CD4-positive, alpha-beta T cell (primary cell): ENCODE measurements at regions not wholly inside any gene's neighbourhood (a gene's known extent, or its start where the extent isn't known, plus 50 kb on each side); places are given as distances from the start of the nearest gene placed in this dataset.

Source experiments
- ATAC-seq: fragments of 200-7000 bp; cut with Tn5 transposase; one replicate; pipeline ENCODE4 v1.10.0; 2022; ENCODE audit warnings: mild to moderate bottlenecking; ENCODE audit not compliant: poor library complexity
- CTCF ChIA-PET: fragments of 350-600 bp; sonication (Branson Sonifier 250); formaldehyde crosslinking; loops from one replicate; lab custom pipeline; 2021; ENCODE audit warnings: antibody characterized with exemption, inconsistent platforms; lab: Charles Lee
- POLR2A ChIA-PET: fragments of 350-600 bp; sonication (Branson Sonifier 250); formaldehyde crosslinking; loops from one replicate; lab custom pipeline; 2021; ENCODE audit warnings: antibody characterized with exemption, inconsistent platforms; lab: Charles Lee
- DNase-seq, 14 experiments: peaks; one replicate each; pipeline ENCODE4 v3.0.0-alpha.2; 2013 to 2020; ENCODE audit warnings: mixed read lengths in 2 of 14
- H3K27ac ChIP-seq, 2 donors: one replicate each; pipeline versions ENCODE4 v1.5.1 to v1.7.0; 2013; ENCODE audit warnings: low read length in 2 of 2, low read depth in 1 of 2, mild to moderate bottlenecking in 1 of 2
- H3K27me3 ChIP-seq, 2 experiments: 1 replicate in 1 of 2; 2 replicates in 1 of 2; pipeline versions ENCODE4 v1.6.1 to v1.7.0; 2013; ENCODE audit warnings: low read length in 2 of 2, control low read depth in 1 of 2, mild to moderate bottlenecking in 1 of 2, moderate library complexity in 1 of 2; ENCODE audit not compliant: insufficient read depth in 2 of 2, control insufficient read depth in 1 of 2
- H3K36me3 ChIP-seq: one replicate; pipeline ENCODE4 v1.6.1; 2013; ENCODE audit warnings: low read length, control low read depth; ENCODE audit not compliant: insufficient read depth
- H3K4me1 ChIP-seq: one replicate; pipeline ENCODE4 v1.6.1; 2013; ENCODE audit warnings: low read length, control low read depth; ENCODE audit not compliant: insufficient read depth
- H3K4me3 ChIP-seq: one replicate; pipeline ENCODE4 v1.5.1; 2013; ENCODE audit warnings: mild to moderate bottlenecking, low read length, moderate library complexity
- H3K9me3 ChIP-seq, 2 experiments: 1 replicate in 1 of 2; 2 replicates in 1 of 2; pipeline versions ENCODE4 v1.6.1 to v1.7.0; 2013; ENCODE audit warnings: low read length in 2 of 2, mild to moderate bottlenecking in 2 of 2, control low read depth in 1 of 2, moderate library complexity in 1 of 2; ENCODE audit not compliant: control insufficient read depth in 1 of 2, insufficient read depth in 1 of 2
- H3K27ac Mint-ChIP-seq: one replicate; pipeline ENCODE4 v1.8.0; 2020; ENCODE audit warnings: mixed read lengths
- H3K27me3 Mint-ChIP-seq: one replicate; pipeline ENCODE4 v1.8.0; 2021; ENCODE audit warnings: mixed read lengths
- H3K36me3 Mint-ChIP-seq: one replicate; pipeline ENCODE4 v1.8.0; 2021; ENCODE audit warnings: low read depth, mixed read lengths
- H3K4me1 Mint-ChIP-seq: one replicate; pipeline ENCODE4 v1.8.0; 2021; ENCODE audit warnings: low read depth, mixed read lengths
- H3K4me3 Mint-ChIP-seq: one replicate; pipeline ENCODE4 v1.8.0; 2020; ENCODE audit warnings: mild to moderate bottlenecking, mixed read lengths
- H3K9me3 Mint-ChIP-seq: one replicate; pipeline ENCODE4 v1.8.0; 2020; ENCODE audit warnings: mixed read lengths
- intact Hi-C, 2 experiments: fragments of 100-400 bp; cut with DNase I in 1 of 2; cut with micrococcal nuclease in 1 of 2; formaldehyde crosslinking; loops; one replicate each; pipeline versions ENCODE4 v1.15.1 to v1.9.0; 2023 to 2025; cut with DNase I, micrococcal nuclease
- TF ChIP-seq, protein P1 (sequence below): fragments of 200-600 bp; IDR thresholded peaks from one replicate; pipeline ENCODE4 v1.8.0; 2022; ENCODE audit warnings: antibody characterized with exemption, mild to moderate bottlenecking

DNA sequence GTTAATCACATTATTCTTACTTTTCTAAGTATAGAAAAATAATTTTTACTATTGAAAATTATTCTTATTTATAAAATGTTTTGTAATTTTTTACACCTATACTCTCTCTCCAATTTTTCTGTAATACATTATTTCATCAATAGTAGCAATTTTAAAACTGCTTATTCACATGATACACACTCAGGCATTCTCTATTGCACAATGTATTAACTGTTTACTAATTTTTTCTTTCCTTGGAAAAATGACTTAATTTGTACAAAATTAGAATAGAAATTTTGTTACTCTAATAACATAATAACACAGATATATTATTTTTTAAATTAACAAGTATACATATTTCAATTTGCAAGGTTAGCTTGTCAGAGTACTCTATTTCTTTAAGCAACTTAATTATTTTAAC is 92.9 kb upstream of the PRKG1 start:
- ATAC-seq = no peak
- H3K4me1 ChIP-seq = no peaks in the 10 kb centered on the region
- no peaks in the 10 kb centered on the region for H3K9me3 ChIP-seq
- ChIA-PET POLR2A (no interaction called here), CTCF (no interaction called here)
- Mint-ChIP-seq H3K4me3 (no peak overlapping the region), H3K36me3 (no peaks in the 10 kb centered on the region), H3K27ac (no peak overlapping the region), H3K4me1 (no peaks in the 10 kb centered on the region), H3K9me3 (no peaks in the 10 kb centered on the region), H3K27me3 (peaks cover 19% of the 10 kb centered on the region)
- no peaks in the 10 kb centered on the region for H3K36me3 ChIP-seq
- no peak overlapping the region for H3K27ac ChIP-seq
- no peak overlapping the region for H3K4me3 ChIP-seq
- DNase-seq = no peak
- intact Hi-C loops = no loop called here
- H3K27me3 ChIP-seq = no peaks in the 10 kb centered on the region
- TF ChIP-seq, protein P1, sequence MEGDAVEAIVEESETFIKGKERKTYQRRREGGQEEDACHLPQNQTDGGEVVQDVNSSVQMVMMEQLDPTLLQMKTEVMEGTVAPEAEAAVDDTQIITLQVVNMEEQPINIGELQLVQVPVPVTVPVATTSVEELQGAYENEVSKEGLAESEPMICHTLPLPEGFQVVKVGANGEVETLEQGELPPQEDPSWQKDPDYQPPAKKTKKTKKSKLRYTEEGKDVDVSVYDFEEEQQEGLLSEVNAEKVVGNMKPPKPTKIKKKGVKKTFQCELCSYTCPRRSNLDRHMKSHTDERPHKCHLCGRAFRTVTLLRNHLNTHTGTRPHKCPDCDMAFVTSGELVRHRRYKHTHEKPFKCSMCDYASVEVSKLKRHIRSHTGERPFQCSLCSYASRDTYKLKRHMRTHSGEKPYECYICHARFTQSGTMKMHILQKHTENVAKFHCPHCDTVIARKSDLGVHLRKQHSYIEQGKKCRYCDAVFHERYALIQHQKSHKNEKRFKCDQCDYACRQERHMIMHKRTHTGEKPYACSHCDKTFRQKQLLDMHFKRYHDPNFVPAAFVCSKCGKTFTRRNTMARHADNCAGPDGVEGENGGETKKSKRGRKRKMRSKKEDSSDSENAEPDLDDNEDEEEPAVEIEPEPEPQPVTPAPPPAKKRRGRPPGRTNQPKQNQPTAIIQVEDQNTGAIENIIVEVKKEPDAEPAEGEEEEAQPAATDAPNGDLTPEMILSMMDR = no peak

DNA sequence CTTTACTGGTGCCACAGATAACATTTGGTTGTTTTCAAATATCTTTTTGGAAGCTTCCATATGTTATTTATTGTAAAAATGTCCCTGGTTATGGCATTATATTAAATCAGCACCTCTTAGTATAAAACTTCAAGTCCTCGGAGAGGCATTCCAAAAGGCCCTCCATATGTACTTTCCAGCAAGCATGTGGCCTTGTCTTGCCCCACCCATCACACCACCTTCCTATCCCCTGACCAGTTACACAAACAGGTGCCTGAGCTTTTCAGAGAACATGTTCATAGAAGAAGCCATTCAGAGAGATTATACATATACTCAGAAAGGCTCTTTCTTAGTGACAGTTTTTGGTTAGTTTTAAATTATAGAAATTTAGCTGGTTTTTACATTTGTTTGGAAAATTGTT is 92.4 kb upstream of the PRKG1 start:
- Histone ChIP-seq H3K9me3 (no peaks in the 10 kb centered on the region), H3K4me3 (no peak overlapping the region), H3K36me3 (no peaks in the 10 kb centered on the region), H3K27ac (no peak overlapping the region), H3K27me3 (no peaks in the 10 kb centered on the region), H3K4me1 (no peaks in the 10 kb centered on the region)
- Mint-ChIP-seq H3K4me3 (no peak overlapping the region), H3K4me1 (no peaks in the 10 kb centered on the region), H3K27me3 (peaks cover 19% of the 10 kb centered on the region), H3K9me3 (no peaks in the 10 kb centered on the region), H3K36me3 (no peaks in the 10 kb centered on the region), H3K27ac (no peak overlapping the region)
- no peak for DNase-seq
- ATAC-seq = no peak
- POLR2A ChIA-PET = no interaction called here
- intact Hi-C loops = no loop called here
- CTCF ChIA-PET = no interaction called here
- TF ChIP-seq, protein P1 = no peak

DNA sequence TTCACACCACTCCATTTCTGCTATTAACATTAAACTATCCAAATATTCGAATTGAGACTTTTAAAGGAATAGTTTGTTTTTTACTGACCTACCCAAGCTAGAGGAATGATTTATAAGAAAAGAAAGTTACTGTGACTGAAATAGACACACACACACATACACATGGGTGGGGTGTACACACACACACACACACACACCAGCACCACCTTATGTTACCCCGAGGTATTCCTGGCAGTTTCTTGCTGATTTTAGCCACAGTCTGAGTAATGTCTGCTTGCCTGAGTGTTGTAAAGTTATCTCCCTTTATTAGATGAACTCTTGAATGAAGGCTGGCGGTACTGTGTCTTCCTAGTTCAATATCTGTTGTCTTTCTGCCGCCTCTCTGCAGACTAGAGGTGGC is 91.3 kb upstream of the PRKG1 start:
- peaks cover 27% of the 10 kb centered on the region for H3K27me3 Mint-ChIP-seq
- Histone ChIP-seq H3K4me3 (no peak overlapping the region), H3K27me3 (no peaks in the 10 kb centered on the region), H3K9me3 (no peaks in the 10 kb centered on the region), H3K36me3 (no peaks in the 10 kb centered on the region), H3K27ac (no peak overlapping the region), H3K4me1 (no peaks in the 10 kb centered on the region)
- ChIA-PET CTCF (no interaction called here), POLR2A (no interaction called here)
- ATAC-seq = no peak
- DNase-seq = no peak
- TF ChIP-seq, protein P1 = no peak
- no peak overlapping the region for H3K4me3 Mint-ChIP-seq
- no peaks in the 10 kb centered on the region for H3K9me3 Mint-ChIP-seq
- no peaks in the 10 kb centered on the region for H3K36me3 Mint-ChIP-seq
- H3K27ac Mint-ChIP-seq = no peak overlapping the region
- no peaks in the 10 kb centered on the region for H3K4me1 Mint-ChIP-seq
- intact Hi-C loops = no loop called here
